ENCODE measurements at regions not wholly inside any gene's neighbourhood (a gene's known extent, or its start where the extent isn't known, plus 50 kb on each side); places are given as distances from the start of the nearest gene placed in this dataset.
"Not testable (repeated sequence)": the region's sequence is repeated elsewhere in the genome, so short reads cannot be mapped to it uniquely, and the experiment has no call there.

DNA sequence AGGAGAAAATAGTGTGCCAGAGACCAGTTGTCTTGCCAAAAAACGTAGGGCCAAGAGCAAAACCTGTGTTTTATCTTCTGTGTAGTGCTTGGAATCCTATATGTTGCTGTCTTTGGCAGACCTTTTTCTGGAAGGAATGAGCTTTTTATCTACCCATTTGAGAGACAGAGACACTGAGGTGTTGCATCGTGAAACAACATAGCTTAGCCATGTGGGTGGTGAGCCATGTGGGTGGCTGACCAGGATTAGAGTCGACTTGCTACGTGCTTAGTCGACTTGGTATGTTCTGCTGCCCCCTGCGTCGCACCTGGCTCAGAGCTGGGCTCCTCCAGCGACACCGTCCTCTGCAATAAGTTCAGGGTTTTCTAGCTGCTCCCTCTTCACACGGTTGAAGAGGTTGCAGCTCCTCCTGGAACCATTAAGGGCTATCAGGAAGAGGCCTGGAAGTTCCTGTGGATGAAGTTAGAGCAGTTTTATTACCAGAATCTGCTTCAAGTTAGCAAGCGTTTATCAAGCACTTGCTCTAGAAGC is 175.8 kb downstream of the SH2D4B start:
- H3K9ac ChIP-seq (ENCODE audit: low read length in 5 of 5): no peak overlapping the region
- H3K27ac ChIP-seq (ENCODE audit: low read depth, low read length): no peak overlapping the region
- H3K9me3 ChIP-seq (ENCODE audit: control insufficient read depth in 5 of 5, low read length in 5 of 5): no peaks in the 10 kb centered on the region

DNA sequence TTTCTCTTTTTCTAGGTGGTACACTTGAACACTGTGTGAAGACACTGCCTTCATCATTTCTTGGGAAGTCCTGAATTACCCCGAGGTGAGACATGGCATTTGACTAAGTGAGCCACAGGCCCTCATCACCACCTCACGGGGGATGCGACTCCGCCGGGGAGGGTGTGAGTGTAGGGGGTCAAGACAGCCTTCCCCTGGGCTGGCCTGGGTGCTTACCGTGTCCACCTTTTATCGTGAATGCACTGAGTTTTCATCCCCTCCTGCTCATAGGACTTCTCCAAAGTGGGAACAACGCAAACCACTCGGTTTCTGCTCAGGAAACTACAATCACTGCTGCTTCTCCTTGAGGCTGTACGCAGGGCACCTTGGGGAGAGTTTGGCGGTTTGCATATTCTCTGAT is 176.9 kb downstream of the SH2D4B start:
- no peak overlapping the region for H3K4me3 ChIP-seq (ENCODE audit: low read depth in 1 of 5, low read length in 5 of 5)
- H3K4me1 ChIP-seq (ENCODE audit: control insufficient read depth in 5 of 5, insufficient read depth in 5 of 5, low read length in 5 of 5): no peaks in the 10 kb centered on the region
- H3K9ac ChIP-seq (ENCODE audit: low read length in 5 of 5): no peak overlapping the region
- no peak overlapping the region for H3K27ac ChIP-seq (ENCODE audit: low read depth, low read length)
- no peaks in the 10 kb centered on the region for H3K36me3 ChIP-seq (ENCODE audit: control insufficient read depth in 5 of 5, insufficient read depth in 5 of 5, low read length in 5 of 5)
- no peaks in the 10 kb centered on the region for H3K9me3 ChIP-seq (ENCODE audit: control insufficient read depth in 5 of 5, low read length in 5 of 5)
- H3K27me3 ChIP-seq (ENCODE audit: control insufficient read depth in 5 of 5, insufficient read depth in 4 of 5, low read length in 5 of 5): peaks cover 0 to 8% (median 0%) of the 10 kb centered on the region in 5 donors

More for the DNA sequence above, 175.8 kb downstream of the SH2D4B start:
- no peaks in the 10 kb centered on the region for H3K36me3 ChIP-seq (ENCODE audit: control insufficient read depth in 5 of 5, insufficient read depth in 5 of 5, low read length in 5 of 5)
- no peaks in the 10 kb centered on the region for H3K4me1 ChIP-seq (ENCODE audit: control insufficient read depth in 5 of 5, insufficient read depth in 5 of 5, low read length in 5 of 5)
- peaks cover 0 to 8% (median 0%) of the 10 kb centered on the region in 5 donors for H3K27me3 ChIP-seq (ENCODE audit: control insufficient read depth in 5 of 5, insufficient read depth in 4 of 5, low read length in 5 of 5)
- H3K4me3 ChIP-seq (ENCODE audit: low read depth in 1 of 5, low read length in 5 of 5): no peak overlapping the region

DNA sequence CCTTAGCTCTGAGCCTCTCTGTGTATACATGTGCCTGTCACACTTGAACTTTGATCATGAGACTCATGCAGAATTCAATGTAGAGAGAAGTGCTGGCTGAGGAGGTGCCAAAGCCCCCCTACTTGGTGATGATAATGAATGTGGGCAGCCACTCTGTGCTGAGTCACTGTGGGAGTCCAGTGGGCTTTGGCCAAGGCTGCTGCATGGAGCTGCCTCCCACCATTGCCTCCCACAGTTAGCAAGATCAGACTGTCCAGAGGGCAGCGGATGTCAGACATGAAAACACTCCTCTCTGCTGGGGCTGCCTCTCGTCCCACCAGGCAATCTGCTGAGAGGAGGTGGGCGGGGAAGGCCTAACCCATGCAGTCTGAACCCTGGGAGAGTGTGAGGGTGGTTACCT is 180.3 kb downstream of the SH2D4B start:
- no peaks in the 10 kb centered on the region for H3K4me1 ChIP-seq (ENCODE audit: control insufficient read depth in 5 of 5, insufficient read depth in 5 of 5, low read length in 5 of 5)
- H3K27ac ChIP-seq (ENCODE audit: low read depth, low read length): no peak overlapping the region
- H3K36me3 ChIP-seq (ENCODE audit: control insufficient read depth in 5 of 5, insufficient read depth in 5 of 5, low read length in 5 of 5): no peaks in the 10 kb centered on the region
- H3K9ac ChIP-seq (ENCODE audit: low read length in 5 of 5): no peak overlapping the region
- peaks cover 0 to 8% (median 0%) of the 10 kb centered on the region in 5 donors for H3K27me3 ChIP-seq (ENCODE audit: control insufficient read depth in 5 of 5, insufficient read depth in 4 of 5, low read length in 5 of 5)
- H3K9me3 ChIP-seq (ENCODE audit: control insufficient read depth in 5 of 5, low read length in 5 of 5): no peaks in the 10 kb centered on the region
- H3K4me3 ChIP-seq (ENCODE audit: low read depth in 1 of 5, low read length in 5 of 5): no peak overlapping the region

DNA sequence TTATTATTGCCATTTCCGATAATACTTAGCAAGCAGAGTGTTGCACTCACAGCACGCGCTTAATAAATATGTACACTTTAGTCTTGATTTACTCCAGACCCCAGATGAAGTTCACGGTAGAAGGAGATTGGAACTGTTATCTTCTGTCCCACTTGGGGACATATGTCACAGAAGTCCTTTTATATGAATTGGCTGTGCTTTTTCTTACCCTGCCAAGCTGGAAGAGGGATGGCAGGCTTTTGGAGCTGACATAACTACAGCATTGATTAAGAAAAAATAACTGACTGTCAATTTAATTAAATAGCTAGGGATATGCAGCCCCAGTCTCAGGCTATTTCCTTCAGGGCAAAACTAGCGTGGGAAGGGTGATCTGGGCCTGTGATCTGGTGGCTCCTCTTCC is 182.2 kb downstream of the SH2D4B start:
- Histone ChIP-seq H3K9ac (ENCODE audit: low read length in 5 of 5) (no peak overlapping the region), H3K27ac (ENCODE audit: low read depth, low read length) (no peak overlapping the region), H3K27me3 (ENCODE audit: control insufficient read depth in 5 of 5, insufficient read depth in 4 of 5, low read length in 5 of 5) (peaks cover 0 to 5% (median 0%) of the 10 kb centered on the region in 5 donors), H3K9me3 (ENCODE audit: control insufficient read depth in 5 of 5, low read length in 5 of 5) (no peaks in the 10 kb centered on the region), H3K36me3 (ENCODE audit: control insufficient read depth in 5 of 5, insufficient read depth in 5 of 5, low read length in 5 of 5) (no peaks in the 10 kb centered on the region), H3K4me3 (ENCODE audit: low read depth in 1 of 5, low read length in 5 of 5) (no peak overlapping the region), H3K4me1 (ENCODE audit: control insufficient read depth in 5 of 5, insufficient read depth in 5 of 5, low read length in 5 of 5) (no peaks in the 10 kb centered on the region)

DNA sequence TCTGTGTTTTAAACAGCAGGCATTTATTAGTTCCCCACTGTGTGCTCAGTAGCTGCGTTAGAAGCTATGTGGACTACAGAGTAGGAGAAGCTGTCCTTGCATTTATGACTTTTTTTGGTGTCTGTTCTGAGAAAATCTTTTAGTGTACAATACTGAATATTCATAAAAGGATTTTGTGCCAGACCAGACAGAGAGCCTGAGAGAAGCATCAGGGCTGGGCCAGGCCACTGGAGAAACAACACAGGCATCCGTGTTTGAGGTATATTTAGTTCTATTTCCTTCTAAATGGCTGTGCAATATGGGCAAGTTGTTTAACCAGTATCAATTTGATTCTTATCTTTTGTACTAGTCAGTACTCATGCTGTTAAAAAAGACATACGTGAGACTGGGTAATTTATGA is 182.8 kb downstream of the SH2D4B start:
- no peaks in the 10 kb centered on the region for H3K36me3 ChIP-seq (ENCODE audit: control insufficient read depth in 5 of 5, insufficient read depth in 5 of 5, low read length in 5 of 5)
- no peaks in the 10 kb centered on the region for H3K27me3 ChIP-seq (ENCODE audit: control insufficient read depth in 5 of 5, insufficient read depth in 4 of 5, low read length in 5 of 5)
- no peak overlapping the region for H3K4me3 ChIP-seq (ENCODE audit: low read depth in 1 of 5, low read length in 5 of 5)
- H3K27ac ChIP-seq (ENCODE audit: low read depth, low read length): no peak overlapping the region
- no peaks in the 10 kb centered on the region for H3K9me3 ChIP-seq (ENCODE audit: control insufficient read depth in 5 of 5, low read length in 5 of 5)
- no peaks in the 10 kb centered on the region for H3K4me1 ChIP-seq (ENCODE audit: control insufficient read depth in 5 of 5, insufficient read depth in 5 of 5, low read length in 5 of 5)
- no peak overlapping the region for H3K9ac ChIP-seq (ENCODE audit: low read length in 5 of 5)

DNA sequence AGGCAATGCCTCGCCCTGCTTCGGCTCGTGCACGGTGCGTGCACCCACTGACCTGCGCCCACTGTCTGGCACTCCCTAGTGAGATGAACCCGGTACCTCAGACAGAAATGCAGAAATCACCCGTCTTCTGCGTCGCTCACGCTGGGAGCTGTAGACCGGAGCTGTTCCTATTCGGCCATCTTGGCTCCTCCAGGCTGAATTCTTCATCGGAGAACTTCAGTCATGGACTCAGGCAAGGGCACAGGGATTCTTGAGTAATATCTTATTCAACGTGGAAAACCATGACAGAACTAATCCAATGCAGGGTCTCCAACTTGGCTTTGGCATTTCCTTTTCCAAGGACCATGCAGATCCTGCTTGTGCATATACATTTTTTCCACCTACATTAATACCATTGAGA is 190.7 kb downstream of the SH2D4B start:
- H3K27ac ChIP-seq (ENCODE audit: low read depth, low read length); H3K27me3 ChIP-seq (ENCODE audit: control insufficient read depth in 5 of 5, insufficient read depth in 4 of 5, low read length in 5 of 5); H3K9ac ChIP-seq (ENCODE audit: low read length in 5 of 5); H3K4me3 ChIP-seq (ENCODE audit: low read depth in 1 of 5, low read length in 5 of 5); H3K4me1 ChIP-seq (ENCODE audit: control insufficient read depth in 5 of 5, insufficient read depth in 5 of 5, low read length in 5 of 5); H3K9me3 ChIP-seq (ENCODE audit: control insufficient read depth in 5 of 5, low read length in 5 of 5); H3K36me3 ChIP-seq (ENCODE audit: control insufficient read depth in 5 of 5, insufficient read depth in 5 of 5, low read length in 5 of 5): not testable (repeated sequence)

DNA sequence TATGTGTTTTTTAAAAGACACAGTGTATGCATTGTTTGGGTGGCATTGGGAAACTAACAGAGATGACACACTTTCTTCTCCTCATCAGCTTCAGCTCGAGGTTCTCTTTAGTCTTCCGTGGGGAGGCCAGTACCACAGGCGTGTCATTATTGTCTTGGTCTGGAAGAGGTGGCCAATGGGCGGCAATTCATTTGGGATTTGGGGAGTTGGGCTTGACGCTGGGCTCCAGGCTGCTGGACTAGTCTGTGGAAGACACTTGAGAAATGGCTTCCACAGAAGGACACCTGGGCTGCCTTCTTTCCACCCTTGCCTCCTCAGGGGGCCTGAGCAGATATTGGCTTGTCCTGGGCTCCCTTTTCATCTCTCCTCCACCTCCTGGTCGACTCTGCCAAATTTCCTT is 192.2 kb downstream of the SH2D4B start:
- H3K36me3 ChIP-seq (ENCODE audit: control insufficient read depth in 5 of 5, insufficient read depth in 5 of 5, low read length in 5 of 5): no peaks in the 10 kb centered on the region
- no peak overlapping the region for H3K27ac ChIP-seq (ENCODE audit: low read depth, low read length)
- H3K4me3 ChIP-seq (ENCODE audit: low read depth in 1 of 5, low read length in 5 of 5): no peak overlapping the region
- H3K9me3 ChIP-seq (ENCODE audit: control insufficient read depth in 5 of 5, low read length in 5 of 5): no peaks in the 10 kb centered on the region
- no peak overlapping the region for H3K9ac ChIP-seq (ENCODE audit: low read length in 5 of 5)
- no peaks in the 10 kb centered on the region for H3K4me1 ChIP-seq (ENCODE audit: control insufficient read depth in 5 of 5, insufficient read depth in 5 of 5, low read length in 5 of 5)
- peaks cover 0 to 2% (median 0%) of the 10 kb centered on the region in 5 donors for H3K27me3 ChIP-seq (ENCODE audit: control insufficient read depth in 5 of 5, insufficient read depth in 4 of 5, low read length in 5 of 5)

DNA sequence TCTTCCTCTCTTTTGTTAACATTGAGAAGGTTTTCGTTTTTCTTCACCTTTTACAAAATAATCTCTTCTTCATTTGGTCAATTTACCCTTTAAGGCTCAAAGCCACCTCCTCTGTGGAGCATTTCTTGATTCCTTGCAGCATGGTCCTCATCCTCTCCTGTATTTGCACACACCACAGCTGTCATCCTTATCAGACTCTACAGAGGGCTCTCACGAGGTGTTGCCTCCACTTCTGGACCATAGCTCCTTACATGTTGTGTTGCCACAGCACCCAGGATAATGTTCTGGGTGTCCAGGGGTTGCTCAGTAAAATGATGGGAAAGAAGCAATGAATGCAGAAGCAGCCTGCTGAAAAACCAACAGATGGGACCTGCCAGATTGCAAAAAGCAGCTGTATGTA is 192.8 kb downstream of the SH2D4B start:
- Histone ChIP-seq H3K4me3 (ENCODE audit: low read depth in 1 of 5, low read length in 5 of 5) (no peak overlapping the region), H3K27ac (ENCODE audit: low read depth, low read length) (no peak overlapping the region), H3K9ac (ENCODE audit: low read length in 5 of 5) (no peak overlapping the region), H3K27me3 (ENCODE audit: control insufficient read depth in 5 of 5, insufficient read depth in 4 of 5, low read length in 5 of 5) (peaks cover 0 to 2% (median 0%) of the 10 kb centered on the region in 5 donors), H3K9me3 (ENCODE audit: control insufficient read depth in 5 of 5, low read length in 5 of 5) (no peaks in the 10 kb centered on the region), H3K36me3 (ENCODE audit: control insufficient read depth in 5 of 5, insufficient read depth in 5 of 5, low read length in 5 of 5) (no peaks in the 10 kb centered on the region), H3K4me1 (ENCODE audit: control insufficient read depth in 5 of 5, insufficient read depth in 5 of 5, low read length in 5 of 5) (no peaks in the 10 kb centered on the region)

DNA sequence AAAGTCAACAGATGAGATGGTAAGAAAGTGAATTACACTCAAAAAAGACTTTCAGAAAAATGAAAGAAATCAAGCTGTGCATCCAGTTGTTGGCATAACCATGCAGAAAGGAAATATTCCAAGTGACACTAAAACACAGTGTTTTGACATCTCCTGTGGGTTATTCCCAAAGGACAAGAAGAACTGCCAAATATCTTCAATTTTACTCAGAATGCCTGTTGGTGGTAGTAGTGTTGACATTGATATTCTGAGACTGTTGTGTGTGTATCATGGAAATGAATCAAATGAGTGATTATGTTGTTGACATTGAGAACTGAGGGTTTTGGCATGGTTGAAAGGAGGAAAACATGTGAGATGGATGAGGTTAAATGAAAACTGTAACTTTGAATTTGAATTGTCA is 196.9 kb downstream of the SH2D4B start:
- H3K27ac ChIP-seq (ENCODE audit: low read depth, low read length): no peak overlapping the region
- no peaks in the 10 kb centered on the region for H3K4me1 ChIP-seq (ENCODE audit: control insufficient read depth in 5 of 5, insufficient read depth in 5 of 5, low read length in 5 of 5)
- H3K9me3 ChIP-seq (ENCODE audit: control insufficient read depth in 5 of 5, low read length in 5 of 5): no peaks in the 10 kb centered on the region
- no peak overlapping the region for H3K9ac ChIP-seq (ENCODE audit: low read length in 5 of 5)
- H3K36me3 ChIP-seq (ENCODE audit: control insufficient read depth in 5 of 5, insufficient read depth in 5 of 5, low read length in 5 of 5): no peaks in the 10 kb centered on the region
- peaks cover 0 to 4% (median 0%) of the 10 kb centered on the region in 5 donors for H3K27me3 ChIP-seq (ENCODE audit: control insufficient read depth in 5 of 5, insufficient read depth in 4 of 5, low read length in 5 of 5)
- no peak overlapping the region for H3K4me3 ChIP-seq (ENCODE audit: low read depth in 1 of 5, low read length in 5 of 5)

DNA sequence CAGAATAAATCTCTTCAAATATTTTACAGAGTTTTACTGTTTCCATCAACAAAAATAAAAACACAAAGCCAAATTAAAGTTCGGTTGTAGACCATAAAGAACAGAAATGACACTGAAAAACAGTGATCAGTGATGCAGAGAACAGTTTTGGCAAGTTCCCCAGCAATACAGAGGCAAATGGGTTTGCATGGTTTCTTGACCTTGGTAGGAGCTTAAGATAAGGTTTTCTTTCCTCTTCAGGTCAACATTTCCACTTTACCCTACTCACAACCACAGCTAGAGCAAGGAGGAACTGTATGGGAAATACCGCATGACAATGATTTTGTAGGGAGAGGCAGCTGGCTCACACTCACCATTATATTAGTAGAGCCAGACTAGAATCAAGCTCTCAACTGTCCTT is 199.5 kb downstream of the SH2D4B start:
- Histone ChIP-seq H3K9me3 (ENCODE audit: control insufficient read depth in 5 of 5, low read length in 5 of 5) (no peaks in the 10 kb centered on the region), H3K4me3 (ENCODE audit: low read depth in 1 of 5, low read length in 5 of 5) (no peak overlapping the region), H3K27me3 (ENCODE audit: control insufficient read depth in 5 of 5, insufficient read depth in 4 of 5, low read length in 5 of 5) (peaks cover 0 to 9% (median 2%) of the 10 kb centered on the region in 5 donors), H3K9ac (ENCODE audit: low read length in 5 of 5) (no peak overlapping the region), H3K27ac (ENCODE audit: low read depth, low read length) (no peak overlapping the region), H3K4me1 (ENCODE audit: control insufficient read depth in 5 of 5, insufficient read depth in 5 of 5, low read length in 5 of 5) (no peaks in the 10 kb centered on the region), H3K36me3 (ENCODE audit: control insufficient read depth in 5 of 5, insufficient read depth in 5 of 5, low read length in 5 of 5) (no peaks in the 10 kb centered on the region)

DNA sequence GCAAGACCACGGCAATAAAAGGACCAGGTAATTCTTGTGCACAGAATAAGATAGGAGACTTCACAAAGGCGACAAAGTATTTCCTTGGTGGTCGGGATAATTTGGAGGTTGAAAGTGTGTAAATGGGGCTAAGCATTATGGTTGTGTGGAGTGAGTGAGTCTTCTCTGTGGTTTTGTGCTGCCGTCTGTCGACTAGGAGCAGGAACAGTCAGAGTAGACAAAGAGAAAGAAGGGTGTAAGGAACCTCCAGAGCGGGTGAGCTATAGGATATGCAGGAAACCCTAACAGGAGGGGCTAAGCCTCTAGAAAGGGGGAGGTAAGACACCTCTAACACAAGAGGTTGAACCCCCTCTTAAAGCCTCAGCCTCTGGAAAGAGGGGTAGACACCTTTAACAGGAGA is 201.6 kb downstream of the SH2D4B start:
- Histone ChIP-seq H3K36me3 (ENCODE audit: control insufficient read depth in 5 of 5, insufficient read depth in 5 of 5, low read length in 5 of 5) (no peaks in the 10 kb centered on the region), H3K27ac (ENCODE audit: low read depth, low read length) (no peak overlapping the region), H3K27me3 (ENCODE audit: control insufficient read depth in 5 of 5, insufficient read depth in 4 of 5, low read length in 5 of 5) (peaks cover 0 to 9% (median 2%) of the 10 kb centered on the region in 5 donors), H3K9me3 (ENCODE audit: control insufficient read depth in 5 of 5, low read length in 5 of 5) (no peaks in the 10 kb centered on the region), H3K4me1 (ENCODE audit: control insufficient read depth in 5 of 5, insufficient read depth in 5 of 5, low read length in 5 of 5) (no peaks in the 10 kb centered on the region), H3K9ac (ENCODE audit: low read length in 5 of 5) (no peak overlapping the region), H3K4me3 (ENCODE audit: low read depth in 1 of 5, low read length in 5 of 5) (no peak overlapping the region)

Data from subcutaneous abdominal adipose tissue (tissue), 5 donors.